ENCODE measurements at regions not wholly inside any gene's neighbourhood (a gene's known extent, or its start where the extent isn't known, plus 50 kb on each side); places are given as distances from the start of the nearest gene placed in this dataset.

DNA sequence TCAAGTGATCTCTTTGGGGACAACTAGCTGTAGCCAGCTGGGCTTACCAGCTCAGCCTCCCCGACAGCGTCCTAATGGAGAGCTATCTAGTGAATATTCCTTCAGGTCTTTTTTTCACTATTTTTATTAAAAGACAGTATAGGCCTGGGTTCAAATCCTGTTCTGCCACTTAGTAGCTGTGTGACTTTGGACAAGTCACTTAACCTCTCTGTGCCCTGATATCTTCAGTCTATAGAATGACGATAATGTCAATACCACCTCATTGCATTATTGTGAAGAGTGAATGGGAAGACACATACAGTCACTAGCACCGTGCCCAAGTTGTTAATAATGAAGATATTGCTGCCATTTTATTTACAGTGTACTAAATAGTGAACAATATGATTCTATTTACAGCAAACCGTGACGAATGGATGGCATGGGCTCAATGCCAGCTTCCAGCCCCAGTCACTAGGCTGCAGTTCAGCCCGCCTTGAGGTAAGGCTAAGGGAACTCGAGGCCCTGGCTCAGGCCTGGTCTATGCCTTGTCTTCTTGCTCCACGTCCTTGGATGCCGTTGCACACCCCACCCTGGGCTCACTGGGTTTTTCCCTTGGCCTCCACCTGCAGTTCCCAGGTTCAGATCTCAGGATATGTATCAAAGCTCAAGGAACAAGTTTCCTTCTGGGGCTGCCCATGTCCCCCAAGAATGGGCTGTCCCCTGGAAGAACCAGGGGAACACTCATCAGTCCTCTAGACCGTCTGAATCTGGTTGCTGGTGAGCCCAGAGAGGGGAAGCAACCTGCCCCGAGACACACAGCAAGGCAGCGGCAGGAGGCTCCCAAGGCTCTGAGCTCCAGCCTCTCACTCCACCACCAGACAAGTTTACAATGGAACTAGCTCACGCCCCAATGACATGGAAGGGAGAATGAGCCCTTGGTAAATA, 95.4 kb upstream of the TNRC6C start:
- no peak for DNase-seq (ENCODE audit: low read depth, low spot score)

DNA sequence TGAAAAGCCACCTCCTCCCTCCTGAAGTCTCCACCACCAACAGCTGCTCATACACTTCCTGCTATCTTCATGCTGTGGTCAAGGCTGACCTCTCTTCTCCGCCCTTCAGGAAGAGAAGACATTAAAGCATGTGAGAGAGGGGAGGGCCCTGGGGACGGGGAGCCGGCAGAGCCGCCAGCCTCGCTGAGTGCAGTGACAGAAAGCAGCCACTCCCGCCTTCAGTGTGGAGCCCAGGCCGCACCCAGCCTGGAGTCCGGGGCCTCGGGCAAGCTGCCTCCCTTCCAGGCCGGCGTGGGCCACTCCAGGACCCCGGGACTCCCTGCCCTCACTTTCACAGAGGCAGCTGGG, 94.7 kb upstream of the TNRC6C start:
- DNase-seq (ENCODE audit: low read depth, low spot score) = no peak

DNA sequence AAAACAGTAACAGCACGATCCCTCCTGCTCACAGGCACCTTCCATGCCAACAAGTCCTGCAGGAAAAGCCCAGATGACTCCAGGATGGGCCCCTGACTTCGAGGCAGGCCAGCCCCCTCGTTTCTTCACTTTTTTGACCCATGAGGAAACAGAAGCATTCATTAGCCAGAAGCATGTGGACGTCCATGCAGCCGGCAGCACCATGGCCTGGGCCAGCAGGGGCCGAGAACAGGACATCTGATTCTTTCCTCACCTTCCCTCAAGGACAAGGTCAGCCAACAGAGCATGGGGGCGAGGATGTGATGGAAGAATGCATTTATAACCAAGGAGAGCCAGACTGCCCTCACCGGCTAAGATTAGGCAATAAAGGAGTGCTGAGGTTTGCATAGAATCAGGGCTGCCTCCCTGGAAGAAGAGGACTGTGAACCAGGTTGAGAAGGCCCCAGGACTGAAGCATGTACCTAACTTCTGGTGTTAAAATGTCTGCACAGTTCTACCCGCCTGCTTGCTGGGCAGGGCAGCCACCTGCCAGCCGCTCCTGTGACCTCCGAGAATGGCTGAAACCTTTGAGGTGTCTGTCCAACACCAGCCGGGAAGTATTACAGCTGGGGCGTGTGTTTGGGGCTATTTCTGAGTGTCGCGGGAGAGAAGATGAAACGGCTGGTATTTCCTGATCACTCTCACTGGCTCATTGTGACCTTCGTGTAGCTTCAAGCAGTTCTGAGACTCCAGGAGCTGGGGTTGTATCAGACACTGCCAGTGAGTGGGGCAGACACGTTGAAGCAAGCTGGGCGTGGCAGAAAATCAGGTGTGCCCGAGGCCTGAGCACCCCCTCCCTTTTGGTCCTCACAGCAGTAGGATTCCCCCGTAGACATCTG, 94.0 kb upstream of the TNRC6C start:
- DNase-seq (ENCODE audit: low read depth, low spot score) = no peak

DNA sequence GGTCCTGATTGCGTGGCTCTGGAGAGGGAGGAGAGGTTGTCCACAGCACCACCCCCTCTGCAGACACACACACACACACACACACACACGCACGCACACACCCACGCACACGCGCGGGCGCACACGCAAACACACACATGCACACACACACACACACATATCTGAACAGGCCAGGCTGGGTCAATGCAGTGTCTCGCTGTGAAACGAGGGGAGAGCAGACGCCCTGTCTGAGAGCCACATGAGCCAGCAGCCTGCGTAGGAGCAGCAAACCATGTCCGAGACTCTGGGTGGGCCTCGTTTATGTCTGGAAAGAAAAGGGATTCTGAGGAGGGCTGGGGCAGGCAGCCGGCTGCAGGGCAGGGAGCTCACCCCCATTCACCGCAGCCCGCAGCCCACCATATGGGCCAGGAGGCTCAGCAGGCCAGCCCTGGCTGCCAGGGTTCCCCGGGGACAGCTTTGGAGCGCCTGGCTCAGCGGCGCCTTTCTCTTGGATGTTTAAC, 93.3 kb upstream of the TNRC6C start:
- DNase-seq (ENCODE audit: low read depth, low spot score) = no peak

DNA sequence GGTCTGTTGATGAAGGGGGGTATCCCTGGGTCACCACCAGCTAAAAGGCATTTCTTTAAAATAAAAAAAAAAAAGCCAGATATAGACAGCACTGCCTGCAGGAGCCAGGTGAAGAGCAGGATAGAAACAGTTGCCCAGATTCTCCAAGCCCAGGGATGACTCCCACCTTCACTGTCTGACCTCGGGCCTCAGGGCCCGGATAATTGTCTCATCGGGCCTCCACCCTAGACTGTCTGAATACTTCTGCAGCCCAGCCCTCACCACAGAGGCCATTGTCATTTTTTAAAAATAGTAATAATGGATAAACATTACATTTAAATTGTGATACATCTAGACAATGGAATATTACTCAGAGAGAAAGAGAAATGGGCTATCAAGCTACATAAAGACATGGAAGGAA, 92.8 kb upstream of the TNRC6C start:
- no peak for DNase-seq (ENCODE audit: low read depth, low spot score)

DNA sequence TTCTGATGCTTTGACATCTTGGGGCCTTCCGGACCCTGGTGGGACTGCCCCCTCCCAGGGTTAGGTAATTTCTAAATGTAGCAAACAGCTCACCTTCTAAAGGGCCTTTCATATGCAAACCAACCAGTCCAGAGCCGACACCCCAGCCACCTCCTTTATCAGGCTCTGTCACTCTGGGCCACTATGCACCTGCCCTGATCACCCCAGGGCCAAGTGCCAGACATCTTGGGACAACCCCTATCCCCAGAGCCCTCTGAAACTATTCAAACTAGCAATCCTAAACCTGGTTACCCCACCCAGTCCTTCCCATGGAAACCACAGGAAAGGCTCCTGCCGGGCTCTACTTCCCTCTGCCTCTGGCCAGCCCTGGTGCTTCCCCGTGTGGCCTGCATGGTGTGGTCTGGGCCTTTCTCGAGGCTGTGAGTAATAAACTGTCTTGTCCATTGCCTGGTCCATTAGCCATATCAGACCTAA, 91.2 kb upstream of the TNRC6C start:
- DNase-seq (ENCODE audit: low read depth, low spot score) = no peak

DNA sequence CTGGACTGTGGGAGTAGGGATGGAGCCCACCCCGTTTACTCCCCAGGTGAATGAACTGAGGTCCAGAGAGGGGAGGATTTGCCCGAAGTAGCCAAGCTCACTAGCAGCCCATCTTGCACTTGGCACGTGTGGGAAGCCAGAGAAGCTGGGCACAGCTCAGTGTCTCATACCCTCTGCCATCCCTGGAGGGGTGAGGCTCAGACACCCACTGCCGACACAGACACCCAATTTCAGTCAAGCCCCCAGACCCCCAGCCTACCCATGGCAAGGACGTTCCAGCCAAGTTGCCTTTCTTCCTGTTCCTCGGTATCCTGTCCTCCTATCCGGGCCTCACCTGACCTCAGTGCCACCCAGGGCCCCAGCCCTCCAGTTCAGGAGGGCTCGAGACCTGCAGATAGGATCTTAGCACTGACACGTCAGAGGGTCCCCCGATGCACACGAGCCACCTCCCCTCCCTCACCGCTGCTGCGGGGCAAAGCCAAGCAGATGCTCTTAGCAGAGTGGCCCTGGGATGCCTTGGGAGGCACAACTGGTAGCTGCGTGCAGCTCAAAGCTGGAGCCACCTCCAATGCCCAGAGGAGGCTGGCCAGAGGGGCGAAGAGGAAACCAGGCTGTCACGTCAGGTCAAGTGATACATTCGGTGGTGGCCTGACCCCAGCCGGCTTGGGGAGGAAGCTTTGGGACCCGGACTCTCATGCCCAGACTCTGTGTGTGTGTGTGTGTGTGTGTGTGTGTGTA, 90.4 kb upstream of the TNRC6C start:
- DNase-seq (ENCODE audit: low read depth, low spot score) = no peak

DNA sequence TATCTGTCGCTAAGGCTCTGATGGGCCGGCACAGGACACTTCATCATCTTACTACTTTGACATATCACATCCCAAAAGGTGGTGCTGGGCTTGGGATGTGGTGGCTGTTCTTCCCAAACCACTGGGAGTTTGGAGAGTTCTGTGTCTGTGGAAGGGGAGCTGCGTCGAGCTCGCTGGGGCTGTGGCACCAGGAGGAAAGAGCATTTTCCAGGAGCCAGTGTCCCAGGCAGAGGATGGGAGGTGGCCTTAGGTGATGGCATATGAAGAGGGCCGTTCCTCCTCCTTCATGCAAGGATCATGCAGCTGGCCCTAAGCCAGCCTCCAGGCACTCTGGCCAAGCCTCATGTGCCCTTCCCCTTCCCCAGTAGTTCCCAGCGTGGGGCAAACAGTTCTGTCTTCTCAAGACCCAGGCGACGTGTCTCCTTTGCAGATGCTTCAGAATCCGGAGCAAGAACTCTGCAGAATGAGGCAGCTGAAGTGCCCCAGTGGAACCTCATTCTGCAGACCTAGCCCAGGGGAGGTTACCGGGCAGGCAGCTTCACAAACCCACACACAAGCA, 89.4 kb upstream of the TNRC6C start:
- DNase-seq (ENCODE audit: low read depth, low spot score) = no peak

DNA sequence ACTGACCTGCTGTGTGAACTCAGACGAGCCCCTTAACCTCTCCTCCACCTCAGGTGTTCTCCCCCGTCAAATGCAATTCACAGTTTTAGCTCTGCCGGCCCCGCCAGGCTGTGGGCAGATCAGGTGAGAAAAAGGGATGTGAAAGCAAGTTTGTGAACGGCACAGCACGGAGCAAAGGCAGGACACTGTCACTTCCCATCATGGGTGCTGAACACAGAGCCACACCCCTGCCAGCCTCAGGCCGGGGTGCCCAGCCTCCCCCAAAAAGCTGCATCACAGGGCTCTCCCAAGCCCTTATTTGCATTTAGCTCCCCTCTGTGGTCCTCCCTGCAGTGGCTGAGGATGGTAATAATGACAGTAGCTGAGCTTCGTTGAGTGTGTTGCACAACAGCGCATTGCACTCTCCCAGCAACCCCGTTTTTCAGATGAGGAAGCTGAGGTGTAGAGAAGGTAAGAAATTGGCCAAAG, 88.8 kb upstream of the TNRC6C start:
- DNase-seq (ENCODE audit: low read depth, low spot score) = no peak

DNA sequence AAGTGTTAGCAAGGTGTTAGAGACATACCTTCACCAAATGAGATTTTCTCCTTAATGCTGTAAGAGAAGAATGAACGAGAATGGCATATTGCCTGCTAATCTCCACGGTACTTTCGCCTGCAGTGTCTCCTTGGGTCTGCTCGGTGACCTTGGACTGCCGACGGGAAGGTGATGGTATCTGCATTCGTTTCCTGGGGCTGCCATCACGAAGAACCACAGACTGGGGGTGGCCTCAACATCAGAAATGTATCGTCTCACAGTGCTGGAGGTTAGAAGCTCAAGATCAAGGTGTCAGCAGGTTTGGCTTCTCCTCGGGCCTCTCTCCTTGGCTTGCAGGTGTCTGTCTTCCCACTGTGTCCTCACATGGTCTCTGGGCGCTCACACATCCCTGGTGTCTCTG, 86.3 kb upstream of the TNRC6C start:
- no peak for DNase-seq (ENCODE audit: low read depth, low spot score)

DNA sequence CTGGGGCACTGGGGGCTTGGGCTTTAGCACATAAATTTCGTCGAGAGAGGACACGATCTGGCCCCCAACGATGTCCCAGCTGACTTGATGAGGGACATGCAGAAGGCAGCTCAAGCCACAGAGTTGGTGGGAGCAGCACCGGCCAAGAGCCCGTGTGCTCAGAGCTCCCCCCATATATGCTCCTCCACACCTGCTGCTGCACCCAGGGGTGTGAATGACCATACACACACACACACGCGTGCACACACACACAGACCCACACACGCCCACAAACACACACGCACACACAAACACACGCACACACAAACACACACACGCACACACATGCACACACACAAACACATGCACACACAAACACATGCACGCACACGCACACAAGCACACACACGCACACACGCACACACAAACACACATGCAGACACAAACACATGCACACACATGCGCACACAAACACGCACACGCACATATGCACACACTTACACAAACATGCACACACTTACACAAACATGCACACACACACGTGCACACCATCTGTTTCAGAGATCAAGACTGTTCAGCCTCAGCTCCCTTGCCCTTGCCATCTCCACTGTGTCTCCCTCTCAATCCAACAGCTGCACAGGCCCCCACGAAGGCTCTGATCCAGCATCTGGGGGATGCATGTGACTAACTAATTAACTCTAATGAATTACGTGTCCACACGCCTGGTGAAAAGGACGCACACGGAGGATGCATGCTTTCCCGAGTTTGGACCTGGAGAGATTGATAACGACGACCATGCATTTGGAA, 85.6 kb upstream of the TNRC6C start:
- DNase-seq (ENCODE audit: low read depth, low spot score) = no peak

DNA sequence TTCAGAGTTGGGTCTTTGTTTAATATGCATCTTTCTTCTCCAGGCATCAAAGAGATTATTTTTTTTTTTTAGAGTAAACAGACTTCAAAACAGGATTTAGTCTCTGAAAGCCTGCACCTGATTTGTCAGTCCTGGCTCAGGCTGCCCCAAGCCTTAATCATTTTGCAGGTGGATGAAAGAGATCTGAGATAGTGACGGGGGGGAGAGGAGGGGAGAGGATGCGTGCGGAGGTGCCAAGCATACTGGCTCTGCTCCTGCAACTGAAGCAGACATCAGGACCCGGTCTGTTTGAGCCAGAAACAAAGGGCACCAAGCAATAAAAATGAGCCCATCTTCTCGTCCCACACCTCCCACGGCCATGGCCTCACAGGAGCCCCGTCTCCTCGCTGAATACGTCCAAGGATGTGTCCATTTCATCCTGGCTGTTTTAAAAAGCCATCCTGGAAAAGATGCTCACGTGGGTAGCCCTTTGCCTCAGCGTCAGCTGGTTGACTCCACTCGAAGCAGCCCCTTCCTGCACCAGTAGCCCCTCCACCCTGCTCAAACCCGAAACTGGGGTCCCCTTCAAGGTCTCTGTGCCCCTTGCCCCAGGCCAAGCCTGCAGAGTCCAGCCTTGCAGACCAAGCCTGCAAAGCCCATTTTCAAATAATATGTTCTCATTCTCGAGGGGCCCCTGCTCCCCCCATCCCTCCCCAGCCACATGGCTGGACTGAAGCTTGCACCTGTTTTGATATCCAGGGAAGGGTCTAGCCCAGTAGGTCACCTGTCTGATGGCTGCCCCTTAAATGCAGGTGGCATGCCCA, 84.8 kb upstream of the TNRC6C start:
- DNase-seq (ENCODE audit: low read depth, low spot score) = no peak

DNA sequence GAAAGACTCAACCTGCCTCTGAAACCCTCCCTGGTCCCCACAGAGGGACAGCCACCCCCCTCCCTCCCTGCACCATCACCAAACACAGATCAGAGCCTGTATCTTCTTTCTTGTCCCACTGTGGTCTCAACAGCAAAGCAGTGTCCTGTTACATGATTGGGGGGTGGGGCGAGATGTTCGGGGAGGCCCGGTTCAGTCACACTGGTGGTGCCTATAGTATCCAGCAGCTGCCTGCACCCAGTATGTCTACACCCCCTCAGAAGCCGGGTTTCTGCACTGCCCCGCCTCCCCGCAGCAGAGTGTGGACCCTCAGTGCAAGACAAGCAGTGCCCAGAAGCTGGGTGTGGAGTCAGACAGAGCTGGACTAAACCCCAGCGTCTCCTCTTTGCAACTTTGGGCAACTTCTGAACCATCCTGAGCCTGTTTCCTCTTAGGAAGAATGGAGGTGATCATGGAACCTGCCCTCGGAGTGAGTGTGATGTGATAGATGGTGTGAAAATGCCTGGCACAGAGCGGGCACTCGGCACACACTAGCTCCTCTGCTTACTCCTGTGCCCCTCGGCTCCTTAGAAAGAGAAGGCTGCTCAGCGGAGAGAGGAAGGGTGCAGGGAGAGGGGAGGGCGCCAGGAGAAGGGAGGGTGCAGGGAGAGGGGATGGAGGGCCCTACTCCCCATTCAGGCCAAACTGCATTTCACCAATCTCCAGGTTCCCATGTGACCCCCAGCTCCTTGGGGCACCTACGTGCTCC, 84.0 kb upstream of the TNRC6C start:
- DNase-seq (ENCODE audit: low read depth, low spot score) = no peak

DNA sequence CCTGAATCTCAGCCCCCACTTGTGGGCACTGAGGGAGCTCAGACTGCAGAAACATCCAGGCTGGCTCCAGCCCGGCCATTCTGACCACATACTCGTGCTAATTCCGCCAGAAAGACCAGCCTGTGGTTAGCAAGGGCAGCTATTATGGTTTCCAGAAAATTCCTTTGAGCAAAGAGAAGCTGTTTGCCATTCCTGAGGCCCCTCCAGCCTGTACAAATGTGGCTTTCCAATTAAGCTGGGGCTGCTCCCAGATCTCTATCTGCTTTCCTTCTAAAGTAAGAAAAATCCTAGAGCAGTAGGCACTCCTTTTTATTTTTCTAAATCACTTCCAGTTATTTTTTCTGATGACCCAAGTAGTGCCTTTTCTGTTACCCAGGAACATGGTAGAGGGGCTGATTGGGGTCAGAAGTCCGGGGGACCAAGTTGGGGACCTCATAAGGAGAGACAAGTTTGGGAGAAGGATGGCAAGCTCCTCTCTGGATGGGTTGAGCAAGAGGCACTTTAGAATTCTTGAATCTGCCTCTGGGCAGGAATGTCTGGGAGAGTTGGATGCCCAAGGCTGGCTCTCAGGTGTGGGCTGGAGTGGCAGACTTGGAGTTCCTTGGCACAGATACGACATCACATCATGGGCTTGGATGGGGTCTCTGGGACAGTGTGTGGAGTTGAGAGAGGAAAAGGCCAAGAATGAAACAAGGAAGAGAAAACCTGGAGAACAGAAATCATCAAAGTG, 83.3 kb upstream of the TNRC6C start:
- DNase-seq (ENCODE audit: low read depth, low spot score) = no peak

DNA sequence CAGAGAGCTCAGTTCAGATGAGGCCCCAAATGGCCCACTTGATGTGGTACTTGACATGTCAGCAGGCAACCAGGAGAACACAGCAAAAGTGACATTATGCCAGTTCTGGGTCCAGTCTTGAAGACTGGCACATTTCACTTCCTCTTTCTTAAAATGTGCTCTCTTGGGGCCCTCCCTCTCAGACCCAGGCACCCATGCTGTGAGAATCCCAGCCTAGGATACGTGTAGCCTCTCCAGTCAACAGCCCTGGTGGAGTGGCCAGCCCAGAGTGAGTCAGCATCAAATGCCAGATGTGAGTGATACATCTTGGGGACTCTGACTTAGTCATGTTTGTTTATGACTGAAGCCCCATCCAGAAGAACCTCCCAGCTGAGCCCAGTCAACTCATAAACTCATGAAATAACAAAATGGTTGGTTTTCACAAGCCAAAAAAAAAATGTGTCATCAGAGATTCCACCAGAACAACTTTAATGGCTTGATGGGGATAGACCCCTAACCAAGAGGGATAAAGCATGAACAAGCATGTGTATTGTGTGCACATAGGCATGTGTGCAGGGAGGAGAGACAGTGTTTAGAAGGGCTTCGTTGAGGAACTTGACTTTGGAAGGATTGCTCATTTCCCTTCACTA, 82.5 kb upstream of the TNRC6C start:
- DNase-seq (ENCODE audit: low read depth, low spot score) = no peak

DNA sequence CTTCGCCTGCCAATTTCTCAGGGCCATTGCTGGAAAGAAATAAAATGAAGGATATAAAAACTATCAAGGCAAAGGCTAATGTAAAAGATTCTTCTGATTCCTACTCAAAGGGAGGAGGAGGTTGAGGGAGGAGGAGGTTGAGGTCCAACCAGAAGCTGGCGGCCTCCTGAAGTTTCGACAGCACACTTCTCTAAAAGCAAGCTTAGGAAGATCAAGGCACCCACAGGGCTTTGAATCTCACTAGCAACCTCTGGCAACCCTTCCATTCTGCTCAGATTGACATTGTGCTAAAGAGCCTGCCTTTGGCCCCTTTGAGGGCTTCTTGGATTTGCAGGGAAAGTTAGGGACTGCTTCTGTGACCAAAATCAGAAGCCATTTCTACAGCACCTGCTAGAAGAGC, 81.5 kb upstream of the TNRC6C start:
- DNase-seq (ENCODE audit: low read depth, low spot score) = no peak

DNA sequence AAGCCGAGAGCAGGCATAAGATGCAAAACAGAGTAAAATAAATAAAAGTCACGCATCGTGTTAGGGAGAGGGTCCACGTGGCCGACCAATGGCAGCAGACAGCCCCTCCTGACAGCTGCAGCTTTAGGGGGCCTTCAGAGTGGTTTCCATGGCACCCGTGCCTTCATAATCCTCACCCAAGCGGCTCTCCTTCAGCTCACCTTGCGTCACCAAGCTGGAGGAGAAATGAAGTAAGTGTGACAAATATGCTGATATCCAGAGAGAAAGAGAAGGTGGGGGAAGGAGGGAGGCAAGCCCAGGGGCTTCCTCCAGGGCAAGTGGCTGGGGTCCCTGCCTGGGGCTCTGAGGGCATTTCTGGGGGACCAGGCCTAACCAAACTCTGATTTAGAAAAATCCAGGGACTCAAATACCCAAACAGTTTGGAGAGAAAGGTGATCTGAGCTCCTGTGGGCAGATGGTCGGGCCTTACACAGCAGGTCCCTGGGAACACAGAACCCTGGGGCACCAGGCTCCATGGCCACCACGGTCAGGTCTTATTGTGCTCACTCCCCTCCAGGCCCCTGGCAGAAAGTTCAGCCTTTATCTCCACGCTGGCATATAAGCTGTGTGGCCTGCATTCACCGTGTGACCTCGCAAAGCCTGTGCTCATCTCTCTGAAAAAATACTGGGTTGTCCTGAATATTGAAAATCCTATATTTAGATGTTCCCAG, 80.7 kb upstream of the TNRC6C start:
- no peak for DNase-seq (ENCODE audit: low read depth, low spot score)
